SU-DHL-6 (cell line): ENCODE measurements at regions not wholly inside any gene's neighbourhood (a gene's known extent, or its start where the extent isn't known, plus 50 kb on each side); places are given as distances from the start of the nearest gene placed in this dataset.

Source experiments
- CTCF ChIP-seq: fragments of 200-600 bp; sonication (generic); IDR thresholded peaks from one replicate; pipeline ENCODE4 v1.5.1; 2017; ENCODE audit warnings: antibody characterized with exemption, mild to moderate bottlenecking, low read length, moderate library complexity; ENCODE audit not compliant: insufficient read depth, poor library complexity, severe bottlenecking
- EZH2phosphoT487 ChIP-seq: fragments of 200-600 bp; sonication (generic), shearing (Covaris generic); conservative IDR thresholded peaks from 2 replicates; pipeline ENCODE4 v1.6.1; 2018; ENCODE audit warnings: mild to moderate bottlenecking, antibody characterized with exemption, low read length, moderate library complexity, mixed read lengths

- no peak for TF ChIP-seq CTCF
- TF ChIP-seq EZH2phosphoT487: no peak
Observed at GRCh38 chr5:5576744-5577143, 154.3 kb downstream of the ICE1 start.
